HCT116 (cell line): ENCODE measurements at regions not wholly inside any gene's neighbourhood (a gene's known extent, or its start where the extent isn't known, plus 50 kb on each side); places are given as distances from the start of the nearest gene placed in this dataset.

Experiments used
- CBX3 ChIP-seq: IDR thresholded peaks from 2 replicates; pipeline ENCODE4 v1.6.1; 2012; ENCODE audit warnings: low read depth
- CTCF ChIP-seq, 3 experiments: fragments of 200-600 bp in 1 of 3; sonication (generic) in 1 of 3; IDR thresholded peaks in 2 of 3; conservative IDR thresholded peaks in 1 of 3; 2 replicates each; pipeline ENCODE4 v1.5.1; 2012 to 2017; ENCODE audit warnings: low read depth in 2 of 3, low read length in 2 of 3, antibody characterized with exemption in 1 of 3, borderline replicate concordance in 1 of 3, control low read depth in 1 of 3, mild to moderate bottlenecking in 1 of 3, mixed read lengths in 1 of 3, mixed run types in 1 of 3, moderate library complexity in 1 of 3; ENCODE audit not compliant: insufficient read depth in 1 of 3
- EZH2 ChIP-seq: fragments of 200-600 bp; sonication (generic); IDR thresholded peaks from 2 replicates; pipeline ENCODE4 v1.6.1; 2017; ENCODE audit warnings: antibody characterized with exemption, mixed run types
- JUND ChIP-seq: IDR thresholded peaks from 2 replicates; pipeline ENCODE4 v1.6.1; 2012
- POLR2AphosphoS5 ChIP-seq: IDR thresholded peaks from 2 replicates; pipeline ENCODE4 v1.6.1; 2011; ENCODE audit warnings: mild to moderate bottlenecking, low read depth, low read length, moderate library complexity
- SP1 ChIP-seq: IDR thresholded peaks from 2 replicates; pipeline ENCODE4 v1.6.1; 2012; ENCODE audit warnings: low read depth
- TCF7L2 ChIP-seq: IDR thresholded peaks from 2 replicates; pipeline ENCODE4 v1.7.0; 2011; ENCODE audit warnings: borderline replicate concordance, inconsistent platforms; ENCODE audit not compliant: insufficient read depth, insufficient read length; ENCODE audit errors: extremely low read depth
- YY1 ChIP-seq: IDR thresholded peaks from 2 replicates; pipeline ENCODE4 v1.6.1; 2011; ENCODE audit warnings: low read length, low read depth, moderate library complexity, mild to moderate bottlenecking; ENCODE audit not compliant: insufficient replicate concordance; ENCODE audit errors: extremely low read depth
- TF ChIP-seq, protein P1 (sequence below): IDR thresholded peaks from 2 replicates; pipeline ENCODE4 v1.6.1; 2011; ENCODE audit warnings: mild to moderate bottlenecking, low read length, moderate library complexity; ENCODE audit not compliant: insufficient replicate concordance; ENCODE audit errors: extremely low read depth

DNA sequence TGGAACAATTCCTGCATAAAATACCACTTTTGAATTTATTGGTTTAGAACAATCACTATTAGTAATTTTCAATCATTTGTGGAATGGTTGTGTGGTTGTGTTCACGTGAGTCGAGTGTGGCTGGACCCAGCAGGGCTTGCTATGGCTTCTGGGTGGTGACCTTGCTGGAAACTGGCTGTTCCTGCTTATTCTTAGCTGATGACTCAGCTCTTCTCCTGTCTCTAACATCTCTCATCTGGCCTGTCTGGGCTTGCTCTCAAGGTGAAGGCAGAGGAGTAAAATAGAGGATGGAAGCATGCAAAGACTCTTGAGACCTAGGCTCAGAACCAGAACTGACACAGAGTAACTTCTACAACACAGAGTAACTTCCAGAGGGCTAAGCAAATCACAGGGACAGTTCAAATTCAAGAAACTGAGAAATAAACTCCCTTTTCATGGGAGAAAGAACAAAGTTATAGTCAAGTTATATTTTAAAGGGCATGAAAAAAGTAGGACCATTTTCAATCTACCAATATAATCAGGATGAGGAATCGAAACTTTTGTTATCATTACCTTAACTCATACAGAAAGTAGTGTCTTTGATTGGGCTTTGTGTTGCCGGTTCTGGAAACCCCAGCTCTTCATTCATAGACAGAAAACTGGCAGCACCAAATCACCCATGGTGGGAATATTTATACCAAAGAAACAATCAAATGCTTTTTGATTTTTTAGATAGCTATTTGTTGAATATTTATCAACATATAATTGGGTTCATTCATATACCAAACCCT is 665.1 kb downstream of the CDH18 start:
- TF ChIP-seq CBX3: no peak
- no peak for TF ChIP-seq POLR2AphosphoS5
- no peak for TF ChIP-seq EZH2
- TF ChIP-seq, protein P1, sequence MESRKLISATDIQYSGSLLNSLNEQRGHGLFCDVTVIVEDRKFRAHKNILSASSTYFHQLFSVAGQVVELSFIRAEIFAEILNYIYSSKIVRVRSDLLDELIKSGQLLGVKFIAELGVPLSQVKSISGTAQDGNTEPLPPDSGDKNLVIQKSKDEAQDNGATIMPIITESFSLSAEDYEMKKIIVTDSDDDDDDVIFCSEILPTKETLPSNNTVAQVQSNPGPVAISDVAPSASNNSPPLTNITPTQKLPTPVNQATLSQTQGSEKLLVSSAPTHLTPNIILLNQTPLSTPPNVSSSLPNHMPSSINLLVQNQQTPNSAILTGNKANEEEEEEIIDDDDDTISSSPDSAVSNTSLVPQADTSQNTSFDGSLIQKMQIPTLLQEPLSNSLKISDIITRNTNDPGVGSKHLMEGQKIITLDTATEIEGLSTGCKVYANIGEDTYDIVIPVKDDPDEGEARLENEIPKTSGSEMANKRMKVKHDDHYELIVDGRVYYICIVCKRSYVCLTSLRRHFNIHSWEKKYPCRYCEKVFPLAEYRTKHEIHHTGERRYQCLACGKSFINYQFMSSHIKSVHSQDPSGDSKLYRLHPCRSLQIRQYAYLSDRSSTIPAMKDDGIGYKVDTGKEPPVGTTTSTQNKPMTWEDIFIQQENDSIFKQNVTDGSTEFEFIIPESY: no peak
- TF ChIP-seq SP1: no peak
- TF ChIP-seq CTCF (IDR thresholded peaks at IDR 0.05 in 2 of 3, conservative IDR thresholded peaks at IDR 0.05 in 1 of 3; ENCODE audit: borderline replicate concordance in 1 of 3, insufficient read depth in 1 of 3, low read depth in 2 of 3, low read length in 2 of 3): no peak
- TF ChIP-seq YY1: no peak
- TF ChIP-seq JUND: no peak
- peak; percentile 58 for TF ChIP-seq TCF7L2
